HEK293 (cell line): ENCODE measurements at regions not wholly inside any gene's neighbourhood (a gene's known extent, or its start where the extent isn't known, plus 50 kb on each side); places are given as distances from the start of the nearest gene placed in this dataset.

Experiments used
- BCL11A ChIP-seq: fragments of 450-650 bp; formaldehyde crosslinking; IDR thresholded peaks from 2 replicates; pipeline ENCODE4 v1.5.1; 2016; ENCODE audit warnings: low read depth, missing biosample characterization, missing genetic modification characterization
- BCL11B ChIP-seq: fragments of 450-650 bp; formaldehyde crosslinking; IDR thresholded peaks from 2 replicates; pipeline ENCODE4 v1.5.1; 2016; ENCODE audit warnings: low read depth, missing biosample characterization, missing genetic modification characterization
- EGR2 ChIP-seq: fragments of 450-650 bp; formaldehyde crosslinking; IDR thresholded peaks from 2 replicates; pipeline ENCODE4 v1.5.1; 2016; ENCODE audit warnings: low read depth, missing biosample characterization, missing genetic modification characterization
- GFI1B ChIP-seq: fragments of 450-650 bp; formaldehyde crosslinking; IDR thresholded peaks from 2 replicates; pipeline ENCODE4 v1.5.1; 2016; ENCODE audit warnings: missing biosample characterization, missing genetic modification characterization
- HOXC10 ChIP-seq: sonication (generic); formaldehyde crosslinking; IDR thresholded peaks from 2 replicates; pipeline ENCODE4 v1.8.1; 2023; ENCODE audit warnings: mild to moderate bottlenecking, missing genetic modification reagents
- KLF1 ChIP-seq: fragments of 450-650 bp; formaldehyde crosslinking; IDR thresholded peaks from 2 replicates; pipeline ENCODE4 v1.5.1; 2016; ENCODE audit warnings: missing biosample characterization, missing genetic modification characterization
- OSR2 ChIP-seq: fragments of 450-650 bp; formaldehyde crosslinking; IDR thresholded peaks from 2 replicates; pipeline ENCODE4 v1.5.1; 2016; ENCODE audit warnings: missing biosample characterization, missing genetic modification characterization
- SALL2 ChIP-seq: fragments of 450-650 bp; formaldehyde crosslinking; IDR thresholded peaks from 2 replicates; pipeline ENCODE4 v1.5.0; 2017; ENCODE audit warnings: missing biosample characterization, mild to moderate bottlenecking, missing genetic modification characterization, borderline replicate concordance
- ZBTB10 ChIP-seq: fragments of 450-650 bp; formaldehyde crosslinking; IDR thresholded peaks from 2 replicates; pipeline ENCODE4 v1.5.1; 2016; ENCODE audit warnings: missing biosample characterization, missing genetic modification characterization
- ZBTB7A ChIP-seq: fragments of 450-650 bp; formaldehyde crosslinking; IDR thresholded peaks from 2 replicates; pipeline ENCODE4 v1.5.1; 2016; ENCODE audit warnings: low read depth, missing biosample characterization, missing genetic modification characterization
- ZNF138 ChIP-seq: fragments of 450-650 bp; formaldehyde crosslinking; IDR thresholded peaks from 2 replicates; pipeline ENCODE4 v1.5.1; 2016; ENCODE audit warnings: missing biosample characterization, missing genetic modification characterization, borderline replicate concordance
- ZNF155 ChIP-seq: fragments of 450-650 bp; formaldehyde crosslinking; IDR thresholded peaks from 2 replicates; pipeline ENCODE4 v1.5.1; 2016; ENCODE audit warnings: missing biosample characterization, missing genetic modification characterization
- ZNF174 ChIP-seq: fragments of 450-650 bp; formaldehyde crosslinking; IDR thresholded peaks from 2 replicates; pipeline ENCODE4 v1.5.0; 2017; ENCODE audit warnings: missing biosample characterization, mild to moderate bottlenecking, missing genetic modification characterization
- ZNF184 ChIP-seq: fragments of 450-650 bp; IDR thresholded peaks from 2 replicates; pipeline ENCODE4 v1.5.1; 2018; ENCODE audit warnings: missing biosample characterization, mild to moderate bottlenecking, missing genetic modification characterization
- ZNF23 ChIP-seq: fragments of 450-650 bp; formaldehyde crosslinking; IDR thresholded peaks from 2 replicates; pipeline ENCODE4 v1.5.1; 2016; ENCODE audit warnings: missing biosample characterization, missing genetic modification characterization, borderline replicate concordance
- ZNF274 ChIP-seq, 2 experiments: fragments of 200-500 bp in 1 of 2; fragments of 450-650 bp in 1 of 2; sonication (Bioruptor generic) in 1 of 2; formaldehyde crosslinking in 1 of 2; IDR thresholded peaks; 2 replicates each; pipeline versions ENCODE4 v1.5.1 to v1.6.1; 2014 to 2016; ENCODE audit warnings: borderline replicate concordance in 1 of 2, inconsistent platforms in 1 of 2, low read length in 1 of 2, missing biosample characterization in 1 of 2, missing genetic modification characterization in 1 of 2
- ZNF354C ChIP-seq: fragments of 450-650 bp; formaldehyde crosslinking; IDR thresholded peaks from 2 replicates; pipeline ENCODE4 v1.5.1; 2016; ENCODE audit warnings: missing biosample characterization, missing genetic modification characterization, low read depth, borderline replicate concordance
- ZNF426 ChIP-seq: fragments of 450-650 bp; formaldehyde crosslinking; IDR thresholded peaks from 2 replicates; pipeline ENCODE4 v1.5.1; 2017; ENCODE audit warnings: missing biosample characterization, missing genetic modification characterization, mild to moderate bottlenecking, inconsistent platforms, moderate library complexity
- ZNF433 ChIP-seq: fragments of 450-650 bp; formaldehyde crosslinking; IDR thresholded peaks from 2 replicates; pipeline ENCODE4 v1.5.1; 2016; ENCODE audit warnings: missing biosample characterization, missing genetic modification characterization, low read depth
- ZNF580 ChIP-seq: fragments of 450-650 bp; formaldehyde crosslinking; IDR thresholded peaks from 2 replicates; pipeline ENCODE4 v1.5.1; 2016; ENCODE audit warnings: missing biosample characterization, missing genetic modification characterization
- ZNF623 ChIP-seq: fragments of 450-650 bp; formaldehyde crosslinking; IDR thresholded peaks from 2 replicates; pipeline ENCODE4 v1.5.1; 2016; ENCODE audit warnings: missing biosample characterization, missing genetic modification characterization
- ZNF639 ChIP-seq: fragments of 450-650 bp; formaldehyde crosslinking; IDR thresholded peaks from 2 replicates; pipeline ENCODE4 v1.5.1; 2016; ENCODE audit warnings: missing biosample characterization, missing genetic modification characterization
- ZNF645 ChIP-seq: fragments of 450-650 bp; formaldehyde crosslinking; IDR thresholded peaks from 2 replicates; pipeline ENCODE4; 2016; ENCODE audit warnings: missing biosample characterization, missing genetic modification characterization
- ZNF664 ChIP-seq: fragments of 450-650 bp; formaldehyde crosslinking; IDR thresholded peaks from 2 replicates; pipeline ENCODE4 v1.5.1; 2016; ENCODE audit warnings: missing biosample characterization, missing genetic modification characterization
- ZNF704 ChIP-seq: fragments of 450-650 bp; formaldehyde crosslinking; IDR thresholded peaks from 2 replicates; pipeline ENCODE4 v1.5.1; 2016; ENCODE audit warnings: missing biosample characterization, missing genetic modification characterization
- ZNF777 ChIP-seq: fragments of 450-650 bp; formaldehyde crosslinking; IDR thresholded peaks from 2 replicates; pipeline ENCODE4 v1.5.1; 2017; ENCODE audit warnings: missing biosample characterization, missing genetic modification characterization, borderline replicate concordance
- TF ChIP-seq, protein P1 (sequence below): fragments of 450-650 bp; IDR thresholded peaks from 2 replicates; pipeline ENCODE4 v1.5.1; 2018; ENCODE audit warnings: missing biosample characterization, missing genetic modification characterization
- TF ChIP-seq, protein P2 (sequence below): fragments of 450-650 bp; formaldehyde crosslinking; IDR thresholded peaks from 2 replicates; pipeline ENCODE4 v1.5.1; 2016; ENCODE audit warnings: missing biosample characterization, missing genetic modification characterization
- TF ChIP-seq, protein P3 (sequence below): fragments of 450-650 bp; formaldehyde crosslinking; IDR thresholded peaks from 2 replicates; pipeline ENCODE4 v1.5.1; 2017; ENCODE audit warnings: missing biosample characterization, mild to moderate bottlenecking, missing genetic modification characterization, moderate library complexity

GRCh38 chrX:149145845-149146285, 359.2 kb downstream of the IDS start (continued):
- TF ChIP-seq ZNF639 (tag by site-specific recombination): no peak
- TF ChIP-seq ZNF174 (tag by site-specific recombination): no peak
- no peak for TF ChIP-seq ZNF354C
- no peak for TF ChIP-seq ZNF704 (tag by site-specific recombination)
- no peak for TF ChIP-seq ZNF433 (tag by site-specific recombination)
- TF ChIP-seq ZNF645 (tag by site-specific recombination): no peak
- TF ChIP-seq BCL11A (tag by site-specific recombination): no peak
- no peak for TF ChIP-seq ZNF777 (tag by site-specific recombination)
- TF ChIP-seq BCL11B (tag by site-specific recombination): no peak
- TF ChIP-seq KLF1 (tag by site-specific recombination): no peak
- TF ChIP-seq ZBTB7A (tag by site-specific recombination): no peak
- no peak for TF ChIP-seq ZNF580 (tag by site-specific recombination)
- no peak for TF ChIP-seq HOXC10 (CRISPR knock-in tag)
- TF ChIP-seq, protein P1, sequence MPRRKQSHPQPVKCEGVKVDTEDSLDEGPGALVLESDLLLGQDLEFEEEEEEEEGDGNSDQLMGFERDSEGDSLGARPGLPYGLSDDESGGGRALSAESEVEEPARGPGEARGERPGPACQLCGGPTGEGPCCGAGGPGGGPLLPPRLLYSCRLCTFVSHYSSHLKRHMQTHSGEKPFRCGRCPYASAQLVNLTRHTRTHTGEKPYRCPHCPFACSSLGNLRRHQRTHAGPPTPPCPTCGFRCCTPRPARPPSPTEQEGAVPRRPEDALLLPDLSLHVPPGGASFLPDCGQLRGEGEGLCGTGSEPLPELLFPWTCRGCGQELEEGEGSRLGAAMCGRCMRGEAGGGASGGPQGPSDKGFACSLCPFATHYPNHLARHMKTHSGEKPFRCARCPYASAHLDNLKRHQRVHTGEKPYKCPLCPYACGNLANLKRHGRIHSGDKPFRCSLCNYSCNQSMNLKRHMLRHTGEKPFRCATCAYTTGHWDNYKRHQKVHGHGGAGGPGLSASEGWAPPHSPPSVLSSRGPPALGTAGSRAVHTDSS (tag by site-specific recombination): no peak
- no peak for TF ChIP-seq EGR2 (tag by site-specific recombination)
- TF ChIP-seq ZNF426 (tag by site-specific recombination): no peak
- TF ChIP-seq ZNF155 (tag by site-specific recombination): no peak
- TF ChIP-seq ZNF623 (tag by site-specific recombination): no peak
- TF ChIP-seq GFI1B (tag by site-specific recombination): no peak
- TF ChIP-seq ZNF23 (tag by site-specific recombination): no peak
- TF ChIP-seq OSR2 (tag by site-specific recombination): peak; percentile 41; the same call in 1 of the 2 replicates
- no peak for TF ChIP-seq ZNF138
- no peak for TF ChIP-seq ZBTB10 (tag by site-specific recombination)
- TF ChIP-seq, protein P2, sequence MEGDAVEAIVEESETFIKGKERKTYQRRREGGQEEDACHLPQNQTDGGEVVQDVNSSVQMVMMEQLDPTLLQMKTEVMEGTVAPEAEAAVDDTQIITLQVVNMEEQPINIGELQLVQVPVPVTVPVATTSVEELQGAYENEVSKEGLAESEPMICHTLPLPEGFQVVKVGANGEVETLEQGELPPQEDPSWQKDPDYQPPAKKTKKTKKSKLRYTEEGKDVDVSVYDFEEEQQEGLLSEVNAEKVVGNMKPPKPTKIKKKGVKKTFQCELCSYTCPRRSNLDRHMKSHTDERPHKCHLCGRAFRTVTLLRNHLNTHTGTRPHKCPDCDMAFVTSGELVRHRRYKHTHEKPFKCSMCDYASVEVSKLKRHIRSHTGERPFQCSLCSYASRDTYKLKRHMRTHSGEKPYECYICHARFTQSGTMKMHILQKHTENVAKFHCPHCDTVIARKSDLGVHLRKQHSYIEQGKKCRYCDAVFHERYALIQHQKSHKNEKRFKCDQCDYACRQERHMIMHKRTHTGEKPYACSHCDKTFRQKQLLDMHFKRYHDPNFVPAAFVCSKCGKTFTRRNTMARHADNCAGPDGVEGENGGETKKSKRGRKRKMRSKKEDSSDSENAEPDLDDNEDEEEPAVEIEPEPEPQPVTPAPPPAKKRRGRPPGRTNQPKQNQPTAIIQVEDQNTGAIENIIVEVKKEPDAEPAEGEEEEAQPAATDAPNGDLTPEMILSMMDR (tag by site-specific recombination): no peak
- TF ChIP-seq ZNF274 (IDR thresholded peaks at IDR 0.05; ENCODE audit: low read length): no peak
- TF ChIP-seq ZNF274 (tag by site-specific recombination; IDR thresholded peaks at IDR 0.05; ENCODE audit: borderline replicate concordance): no peak
- TF ChIP-seq ZNF664 (tag by site-specific recombination): no peak
- TF ChIP-seq SALL2 (tag by site-specific recombination): no peak
- 0 out of 2 replicates have a peak, but pooled peaks have one; percentile 32 for TF ChIP-seq ZNF184
- TF ChIP-seq, protein P3, sequence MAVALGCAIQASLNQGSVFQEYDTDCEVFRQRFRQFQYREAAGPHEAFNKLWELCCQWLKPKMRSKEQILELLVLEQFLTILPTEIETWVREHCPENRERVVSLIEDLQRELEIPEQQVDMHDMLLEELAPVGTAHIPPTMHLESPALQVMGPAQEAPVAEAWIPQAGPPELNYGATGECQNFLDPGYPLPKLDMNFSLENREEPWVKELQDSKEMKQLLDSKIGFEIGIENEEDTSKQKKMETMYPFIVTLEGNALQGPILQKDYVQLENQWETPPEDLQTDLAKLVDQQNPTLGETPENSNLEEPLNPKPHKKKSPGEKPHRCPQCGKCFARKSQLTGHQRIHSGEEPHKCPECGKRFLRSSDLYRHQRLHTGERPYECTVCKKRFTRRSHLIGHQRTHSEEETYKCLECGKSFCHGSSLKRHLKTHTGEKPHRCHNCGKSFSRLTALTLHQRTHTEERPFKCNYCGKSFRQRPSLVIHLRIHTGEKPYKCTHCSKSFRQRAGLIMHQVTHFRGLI (tag by site-specific recombination): no peak
